Neuronal stem cell (in vitro differentiated cells): ENCODE measurements at regions not wholly inside any gene's neighbourhood (a gene's known extent, or its start where the extent isn't known, plus 50 kb on each side); places are given as distances from the start of the nearest gene placed in this dataset.
A peak's percentile ranks its signal among the peaks of the same experiment; 100 is the strongest.

Experiments
- DNase-seq: peaks from one replicate; pipeline ENCODE4 v3.0.0-alpha.2; 2013; ENCODE audit warnings: low spot score
- H2AFZ ChIP-seq: one replicate; pipeline ENCODE4 v1.6.1; 2013; ENCODE audit warnings: mild to moderate bottlenecking, low read length, inconsistent platforms
- H2AK5ac ChIP-seq: 2 replicates; pipeline ENCODE4 v1.6.1; 2013; ENCODE audit warnings: low read depth, mild to moderate bottlenecking, inconsistent platforms, low read length, moderate library complexity, mixed read lengths
- H2BK120ac ChIP-seq: 2 replicates; pipeline ENCODE4 v1.6.1; 2013; ENCODE audit warnings: low read depth, mild to moderate bottlenecking, inconsistent platforms, low read length, moderate library complexity, mixed read lengths
- H2BK12ac ChIP-seq: one replicate; pipeline ENCODE4 v1.6.1; 2013; ENCODE audit warnings: low read length, inconsistent platforms
- H2BK15ac ChIP-seq: 2 replicates; pipeline ENCODE4 v1.6.1; 2013; ENCODE audit warnings: mild to moderate bottlenecking, low read length, inconsistent platforms, mixed read lengths
- H2BK5ac ChIP-seq: one replicate; pipeline ENCODE4 v1.6.1; 2013; ENCODE audit warnings: inconsistent platforms, mild to moderate bottlenecking, low read length, moderate library complexity
- H3K14ac ChIP-seq: one replicate; pipeline ENCODE4 v1.6.1; 2013; ENCODE audit warnings: low read length, inconsistent platforms
- H3K18ac ChIP-seq: 2 replicates; pipeline ENCODE4 v1.6.1; 2013; ENCODE audit warnings: low read length, inconsistent platforms
- H3K23ac ChIP-seq: 2 replicates; pipeline ENCODE4 v1.6.1; 2013; ENCODE audit warnings: low read depth, mild to moderate bottlenecking, mixed read lengths, low read length, inconsistent platforms; ENCODE audit not compliant: poor library complexity
- H3K27ac ChIP-seq: replicated peaks from 3 replicates; pipeline ENCODE4 v1.5.1; 2013; ENCODE audit warnings: low read length, inconsistent platforms
- H3K27me3 ChIP-seq, 3 experiments: 2 replicates each; pipeline ENCODE4 v1.6.1; 2013; ENCODE audit warnings: low read length in 3 of 3, mild to moderate bottlenecking in 2 of 3, inconsistent platforms in 1 of 3, low read depth in 1 of 3, mixed read lengths in 1 of 3, moderate library complexity in 1 of 3; ENCODE audit not compliant: control insufficient read depth in 3 of 3, insufficient read depth in 3 of 3
- H3K36me3 ChIP-seq, 2 donors: replicated peaks in 1 of 2; 2 replicates each; pipeline ENCODE4 v1.6.1; 2013; ENCODE audit warnings: low read length in 2 of 2; ENCODE audit not compliant: control insufficient read depth in 2 of 2, insufficient read depth in 2 of 2
- H3K4ac ChIP-seq: 2 replicates; pipeline ENCODE4 v1.6.1; 2013; ENCODE audit warnings: inconsistent platforms, mild to moderate bottlenecking, low read length, moderate library complexity
- H3K4me1 ChIP-seq, 2 donors: 1 replicate in 1 of 2; 2 replicates in 1 of 2; pipeline ENCODE4 v1.6.1; 2013; ENCODE audit warnings: low read length in 2 of 2, low read depth in 1 of 2; ENCODE audit not compliant: control insufficient read depth in 2 of 2, insufficient read depth in 1 of 2
- H3K4me2 ChIP-seq: one replicate; pipeline ENCODE4 v1.6.1; 2013; ENCODE audit warnings: mild to moderate bottlenecking, low read length, inconsistent platforms; ENCODE audit not compliant: insufficient read depth, poor library complexity, severe bottlenecking
- H3K4me3 ChIP-seq, 2 donors: 2 replicates each; pipeline ENCODE4 v1.5.1; 2013; ENCODE audit warnings: low read length in 2 of 2, mild to moderate bottlenecking in 2 of 2, inconsistent platforms in 1 of 2, moderate library complexity in 1 of 2
- H3K79me1 ChIP-seq: one replicate; pipeline ENCODE4 v1.6.1; 2013; ENCODE audit warnings: low read depth, mild to moderate bottlenecking, inconsistent platforms, low read length, moderate library complexity
- H3K9ac ChIP-seq: one replicate; pipeline ENCODE4 v1.6.1; 2013; ENCODE audit warnings: mild to moderate bottlenecking, low read depth, low read length, inconsistent platforms; ENCODE audit not compliant: poor library complexity
- H3K9me3 ChIP-seq, 2 donors: replicated peaks in 1 of 2; 2 replicates each; pipeline versions ENCODE3 to v1.6.1; 2013; ENCODE audit warnings: low read length in 2 of 2, mild to moderate bottlenecking in 2 of 2, inconsistent platforms in 1 of 2, low read depth in 1 of 2, mixed read lengths in 1 of 2, moderate library complexity in 1 of 2; ENCODE audit not compliant: control insufficient read depth in 2 of 2, insufficient read depth in 1 of 2
- H4K8ac ChIP-seq: one replicate; pipeline ENCODE4 v1.6.1; 2013; ENCODE audit warnings: low read depth, mild to moderate bottlenecking, inconsistent platforms, low read length, moderate library complexity
- H4K91ac ChIP-seq: one replicate; pipeline ENCODE4 v1.6.1; 2013; ENCODE audit warnings: low read length, low read depth, mild to moderate bottlenecking, inconsistent platforms; ENCODE audit not compliant: poor library complexity
- WGBS, 2 donors: extraction: QIAGEN DNeasy Blood & Tissue Kit; methylation state at CpG; one replicate each; pipeline ENCODE4 v1.1.7; 2013; ENCODE audit warnings: missing lambda C conversion rate in 2 of 2, mixed read lengths in 1 of 2; ENCODE audit not compliant: insufficient read length in 2 of 2, insufficient replicate concordance in 1 of 2; ENCODE audit errors: extremely low coverage in 2 of 2; 5-methylcytosine and 5-hydroxymethylcytosine counted together

DNA sequence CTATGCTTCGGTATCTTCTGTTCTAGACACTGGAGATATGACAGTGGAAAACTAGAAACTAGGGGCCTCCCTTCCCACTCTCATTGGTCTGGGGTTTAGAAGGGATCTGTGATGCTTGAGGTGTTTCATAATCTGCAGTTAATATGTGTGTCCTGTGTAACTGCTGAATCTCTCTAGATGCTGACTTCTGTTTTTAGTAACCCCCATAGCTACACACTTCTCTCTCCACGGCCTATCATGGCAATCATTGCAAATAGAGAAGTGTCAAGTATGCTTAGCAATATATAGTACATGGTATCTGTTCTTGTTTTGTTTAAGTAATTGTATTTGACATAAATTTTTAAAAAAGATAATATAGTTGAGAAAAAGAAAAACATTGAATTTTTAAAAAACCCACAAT, 394.6 kb upstream of the MMS22L start:
- Histone ChIP-seq H3K79me1 (no peaks in the 10 kb centered on the region), H3K14ac (no peak overlapping the region), H2BK120ac (no peak overlapping the region), H2AFZ (peak overlapping the region; percentile 9), H3K4ac (no peak overlapping the region), H2BK12ac (no peak overlapping the region), H2BK15ac (no peak overlapping the region), H3K27ac (no peak overlapping the region), H3K4me1 (no peaks in the 10 kb centered on the region), H3K36me3 (no peaks in the 10 kb centered on the region), H4K91ac (no peak overlapping the region), H2BK5ac (no peak overlapping the region), H3K4me3 (no peak overlapping the region), H3K9ac (no peak overlapping the region), H3K27me3 (no peaks in the 10 kb centered on the region), H3K4me2 (no peak overlapping the region), H3K23ac (no peak overlapping the region), H3K18ac (no peak overlapping the region), H3K9me3 (no peaks in the 10 kb centered on the region), H4K8ac (no peak overlapping the region), H2AK5ac (no peak overlapping the region)
- DNase-seq, result no peak
- WGBS, 2 donors, result no CpG with 5 or more reads among the region's 2 CpGs

- H2BK5ac ChIP-seq, result no peak overlapping the region
- H2BK15ac ChIP-seq, result no peak overlapping the region
- H3K79me1 ChIP-seq, result no peaks in the 10 kb centered on the region
- no peaks in the 10 kb centered on the region for H3K27me3 ChIP-seq
- no peak overlapping the region for H2BK120ac ChIP-seq
- H3K36me3 ChIP-seq, result no peaks in the 10 kb centered on the region
- H3K4me2 ChIP-seq, result no peak overlapping the region
- H3K4me3 ChIP-seq, result no peak overlapping the region
- no peak overlapping the region for H2AFZ ChIP-seq
- H3K23ac ChIP-seq, result no peak overlapping the region
- H3K27ac ChIP-seq, result no peak overlapping the region
- no peak overlapping the region for H3K14ac ChIP-seq
- no CpG with 5 or more reads among the region's 2 CpGs for WGBS, 2 donors
- no peaks in the 10 kb centered on the region for H3K4me1 ChIP-seq
- H4K91ac ChIP-seq, result no peak overlapping the region
- no peak for DNase-seq
- H3K9ac ChIP-seq, result no peak overlapping the region
- no peak overlapping the region for H4K8ac ChIP-seq
- H3K9me3 ChIP-seq, result no peaks in the 10 kb centered on the region
- H2BK12ac ChIP-seq, result no peak overlapping the region
- H3K4ac ChIP-seq, result no peak overlapping the region
- no peak overlapping the region for H3K18ac ChIP-seq
- H2AK5ac ChIP-seq, result no peak overlapping the region
Measured at GRCh38 chr6:97687916-97688315, 404.9 kb upstream of the MMS22L start.

DNA sequence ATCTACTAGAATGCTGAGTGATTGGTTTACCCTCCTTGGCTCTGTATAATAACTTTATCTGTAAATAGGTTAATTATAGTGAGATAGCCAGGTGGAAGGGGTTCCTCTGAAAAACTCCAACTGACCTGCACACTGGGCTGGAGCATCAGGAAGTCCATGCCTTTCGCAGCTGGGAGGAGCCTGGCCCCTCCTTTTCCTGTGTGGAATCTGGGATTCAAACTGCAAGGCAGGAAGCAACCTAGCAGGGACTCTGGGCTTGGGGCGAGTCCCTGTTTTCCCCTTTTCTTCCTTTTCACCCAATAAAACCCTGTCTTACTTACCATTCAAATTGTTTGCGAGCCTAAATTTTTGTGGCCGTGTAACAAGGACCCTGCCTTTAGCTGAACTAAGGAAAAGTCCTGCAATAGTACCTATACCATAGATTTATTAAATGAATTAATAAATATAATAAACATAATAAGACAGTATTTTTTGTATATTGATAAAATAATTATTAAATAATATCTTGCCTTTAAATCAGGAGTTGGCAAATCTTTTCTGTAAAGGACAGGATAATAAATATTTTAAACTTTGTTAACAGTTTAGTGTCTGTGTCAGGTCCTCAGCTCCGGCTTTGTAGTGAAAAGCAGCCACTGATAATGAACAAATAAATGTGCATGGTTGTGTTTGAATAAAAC, 406.2 kb upstream of the MMS22L start:
- Histone ChIP-seq H3K27me3 (no peaks in the 10 kb centered on the region), H4K91ac (no peak overlapping the region), H3K79me1 (no peaks in the 10 kb centered on the region), H3K27ac (no peak overlapping the region), H3K4ac (no peak overlapping the region), H3K18ac (peak overlapping the region; percentile 44), H3K9me3 (no peaks in the 10 kb centered on the region), H3K4me3 (no peak overlapping the region), H2BK120ac (no peak overlapping the region), H2BK5ac (no peak overlapping the region), H2BK12ac (no peak overlapping the region), H3K4me2 (no peak overlapping the region), H2AK5ac (no peak overlapping the region), H3K23ac (no peak overlapping the region), H2BK15ac (no peak overlapping the region), H3K4me1 (no peaks in the 10 kb centered on the region), H3K14ac (no peak overlapping the region), H3K9ac (no peak overlapping the region), H2AFZ (peak overlapping the region; percentile 77), H4K8ac (no peak overlapping the region), H3K36me3 (no peaks in the 10 kb centered on the region)
- no CpG with 5 or more reads among the region's 5 CpGs for WGBS, 2 donors
- no peak for DNase-seq

- Histone ChIP-seq H2BK120ac (no peak overlapping the region), H3K9me3 (no peaks in the 10 kb centered on the region), H3K23ac (no peak overlapping the region), H3K18ac (no peak overlapping the region), H2AFZ (no peak overlapping the region), H3K4me3 (no peak overlapping the region), H3K27me3 (no peaks in the 10 kb centered on the region), H2AK5ac (no peak overlapping the region), H3K27ac (no peak overlapping the region), H2BK5ac (no peak overlapping the region), H3K79me1 (no peaks in the 10 kb centered on the region), H3K9ac (no peak overlapping the region), H3K4me2 (no peak overlapping the region), H3K4me1 (no peaks in the 10 kb centered on the region), H4K8ac (no peak overlapping the region), H3K36me3 (no peaks in the 10 kb centered on the region), H3K14ac (no peak overlapping the region), H3K4ac (no peak overlapping the region), H2BK15ac (no peak overlapping the region), H2BK12ac (no peak overlapping the region), H4K91ac (no peak overlapping the region)
- DNase-seq, result no peak
Measured at GRCh38 chr6:97697456-97697855, 414.4 kb upstream of the MMS22L start.
